A549 (cell line): ENCODE measurements at regions not wholly inside any gene's neighbourhood (a gene's known extent, or its start where the extent isn't known, plus 50 kb on each side); places are given as distances from the start of the nearest gene placed in this dataset.

Source experiments
- ATAC-seq, 2 experiments: fragments of 200-7000 bp in 1 of 2; fragments of >200 bp in 1 of 2; cut with Nextera tagmentation in 1 of 2; cut with Tn5 transposase in 1 of 2; 3 replicates each; pipeline versions ENCODE4 v1.8.0 to v1.9.1; 2018 to 2020; ENCODE audit warnings: mild to moderate bottlenecking in 1 of 2, moderate library complexity in 1 of 2
- CTCF ChIA-PET: fragments of 300-600 bp; sonication (Branson Sonifier 250); formaldehyde crosslinking; extraction: SDS; loops from one replicate; lab custom pipeline; 2021; ENCODE audit warnings: antibody characterized with exemption, inconsistent platforms; lab: Yijun Ruan, JAX
- POLR2A ChIA-PET: fragments of 350-600 bp; formaldehyde crosslinking; extraction: SDS; loops from one replicate; lab custom pipeline; 2021; ENCODE audit warnings: antibody characterized with exemption, inconsistent platforms; lab: Yijun Ruan, JAX
- DNase-seq, 2 experiments: peaks; one replicate each; pipeline versions ENCODE4 v3.0.0 to v3.0.0-alpha.2; 2011 to 2016; ENCODE audit warnings: low read depth in 1 of 2, low spot score in 1 of 2
- FAIRE-seq: peaks from 2 replicates; lab custom pipeline; 2011; peaks lifted over from hg19 to GRCh38; lab: Jason Lieb, UNC
- H3K27ac ChIP-seq, 2 experiments: fragments of >200 bp; sonication (Bioruptor Twin); formaldehyde crosslinking; 3 replicates each; pipeline ENCODE4 v1.5.1; 2016 to 2017
- H3K4me1 ChIP-seq: fragments of >200 bp; sonication (Bioruptor Twin); formaldehyde crosslinking; 3 replicates; pipeline ENCODE4 v1.6.1; 2016
- H3K4me2 ChIP-seq: fragments of >200 bp; sonication (Bioruptor Twin); formaldehyde crosslinking; 3 replicates; pipeline ENCODE4 v1.6.1; 2016
- H3K4me3 ChIP-seq: fragments of >200 bp; sonication (Bioruptor Twin); formaldehyde crosslinking; 3 replicates; pipeline ENCODE4 v1.5.1; 2016
- H3K9me3 ChIP-seq: fragments of >200 bp; sonication (Bioruptor Twin); formaldehyde crosslinking; 3 replicates; pipeline ENCODE4 v1.6.1; 2016
- BCL3 ChIP-seq: fragments of >200 bp; sonication (Bioruptor Twin); formaldehyde crosslinking; IDR thresholded peaks from 3 replicates; pipeline ENCODE4 v1.6.1; 2016
- BHLHE40 ChIP-seq: IDR thresholded peaks from 2 replicates; pipeline ENCODE4 v1.6.1; 2012; ENCODE audit warnings: low read depth, low read length, inconsistent platforms
- CBX2 ChIP-seq: fragments of 200-600 bp; sonication (generic); IDR thresholded peaks from 2 replicates; pipeline ENCODE4 v1.6.1; 2016; ENCODE audit warnings: low read depth, mild to moderate bottlenecking, borderline replicate concordance
- CBX8 ChIP-seq: fragments of 200-600 bp; sonication (generic); IDR thresholded peaks from 2 replicates; pipeline ENCODE4 v1.6.1; 2016
- EHF ChIP-seq: fragments of 250-450 bp; sonication (Bioruptor Pico); IDR thresholded peaks from 2 replicates; pipeline ENCODE4 v1.5.0; 2020; ENCODE audit warnings: mild to moderate bottlenecking
- EHMT2 ChIP-seq: fragments of 200-600 bp; sonication (generic); IDR thresholded peaks from 2 replicates; pipeline ENCODE4 v1.6.1; 2016; ENCODE audit warnings: antibody characterized with exemption, low read depth, mild to moderate bottlenecking, moderate library complexity
- ELK1 ChIP-seq: fragments of 150-350 bp; IDR thresholded peaks from 2 replicates; pipeline ENCODE4 v1.6.1; 2014; ENCODE audit warnings: low read depth, mild to moderate bottlenecking, low read length
- EP300 ChIP-seq, 2 experiments: fragments of >200 bp; sonication (Bioruptor Twin); formaldehyde crosslinking; IDR thresholded peaks; 2 replicates in 1 of 2; 3 replicates in 1 of 2; pipeline ENCODE4 v1.6.1; 2016 to 2017
- FOSB ChIP-seq: fragments of 250-450 bp; sonication (Bioruptor Pico); IDR thresholded peaks from 2 replicates; pipeline ENCODE4 v1.5.0; 2020; ENCODE audit warnings: mild to moderate bottlenecking, moderate library complexity
- FOSL2 ChIP-seq, 2 experiments: fragments of 450-650 bp in 1 of 2; fragments of >200 bp in 1 of 2; sonication (Bioruptor Twin) in 1 of 2; formaldehyde crosslinking; IDR thresholded peaks; 2 replicates each; pipeline versions ENCODE4 v1.5.0 to v1.6.1; 2016 to 2020; ENCODE audit warnings: mild to moderate bottlenecking in 1 of 2, moderate library complexity in 1 of 2
- FOXS1 ChIP-seq: fragments of 250-450 bp; sonication (Bioruptor Pico); IDR thresholded peaks from 2 replicates; pipeline ENCODE4 v1.5.0; 2020; ENCODE audit warnings: mild to moderate bottlenecking, moderate library complexity
- GATA3 ChIP-seq: IDR thresholded peaks from 2 replicates; pipeline ENCODE4 v1.6.1; 2012; ENCODE audit warnings: borderline replicate concordance
- HDAC2 ChIP-seq: fragments of 200-600 bp; sonication (generic); IDR thresholded peaks from 2 replicates; pipeline ENCODE4 v1.6.1; 2016
- HOXA7 ChIP-seq: fragments of 250-450 bp; sonication (Bioruptor Pico); IDR thresholded peaks from 2 replicates; pipeline ENCODE4 v1.5.0; 2020; ENCODE audit warnings: mild to moderate bottlenecking, moderate library complexity
- HOXB5 ChIP-seq: fragments of 250-450 bp; sonication (Bioruptor Pico); IDR thresholded peaks from 2 replicates; pipeline ENCODE4 v1.5.0; 2020; ENCODE audit warnings: mild to moderate bottlenecking, moderate library complexity
- KDM1A ChIP-seq: fragments of 200-600 bp; sonication (generic); IDR thresholded peaks from 2 replicates; pipeline ENCODE4 v1.6.1; 2016; ENCODE audit warnings: low read depth, mild to moderate bottlenecking
- MAX ChIP-seq: IDR thresholded peaks from 2 replicates; pipeline ENCODE4 v1.6.1; 2012
- MYC ChIP-seq: IDR thresholded peaks from 2 replicates; pipeline ENCODE4 v1.6.1; 2012; ENCODE audit warnings: mild to moderate bottlenecking, inconsistent platforms, low read length, improper control_type of control experiment, borderline replicate concordance
- NFE2L2 ChIP-seq: fragments of 150-350 bp; conservative IDR thresholded peaks from 2 replicates; pipeline ENCODE4 v1.6.1; 2014; ENCODE audit warnings: low read length
- NPAS2 ChIP-seq: fragments of 250-450 bp; sonication (Bioruptor Pico); IDR thresholded peaks from 2 replicates; pipeline ENCODE4 v1.8.0; 2022; ENCODE audit warnings: mild to moderate bottlenecking, moderate library complexity, borderline replicate concordance
- NR3C1 ChIP-seq: fragments of >200 bp; sonication (Bioruptor Twin); formaldehyde crosslinking; IDR thresholded peaks from 3 replicates; pipeline ENCODE4 v1.6.1; 2017
- POLR2A ChIP-seq: IDR thresholded peaks from 2 replicates; pipeline ENCODE4 v1.6.1; 2012; ENCODE audit warnings: mild to moderate bottlenecking, low read length
- POLR2AphosphoS2 ChIP-seq: conservative IDR thresholded peaks from 2 replicates; pipeline ENCODE4 v1.6.1; 2012; ENCODE audit warnings: low read length, improper control_type of control experiment, inconsistent platforms
- RARB ChIP-seq: fragments of 250-450 bp; sonication (Bioruptor Pico); IDR thresholded peaks from 2 replicates; pipeline ENCODE4 v1.8.0; 2021; ENCODE audit warnings: mild to moderate bottlenecking, moderate library complexity
- RNF2 ChIP-seq: fragments of 200-600 bp; sonication (generic); IDR thresholded peaks from 2 replicates; pipeline ENCODE4 v1.6.1; 2016; ENCODE audit warnings: low read depth, mild to moderate bottlenecking, antibody characterized with exemption, moderate library complexity, borderline replicate concordance
- SMC3 ChIP-seq: fragments of >200 bp; sonication (Bioruptor Twin); formaldehyde crosslinking; IDR thresholded peaks from 3 replicates; pipeline ENCODE4 v1.6.1; 2018; ENCODE audit warnings: inconsistent platforms
- SREBF2 ChIP-seq: fragments of 450-650 bp; IDR thresholded peaks from 2 replicates; pipeline ENCODE4 v1.6.1; 2014; ENCODE audit warnings: mild to moderate bottlenecking, moderate library complexity
- TP53 ChIP-seq: fragments of 250-450 bp; sonication (Bioruptor Pico); IDR thresholded peaks from 2 replicates; pipeline ENCODE4 v1.5.0; 2021; ENCODE audit warnings: mild to moderate bottlenecking, moderate library complexity
- ZFP36 ChIP-seq: fragments of 450-650 bp; IDR thresholded peaks from 2 replicates; pipeline ENCODE4 v1.6.1; 2014; ENCODE audit warnings: borderline replicate concordance; ENCODE audit not compliant: partially characterized antibody
- WGBS: methylation state at CpG from one replicate; pipeline ENCODE4 v1.1.6; 2017; ENCODE audit errors: missing lambda C conversion rate; 5-methylcytosine and 5-hydroxymethylcytosine counted together
- TF ChIP-seq, protein P1 (sequence below): fragments of >200 bp; sonication (Bioruptor Twin); formaldehyde crosslinking; IDR thresholded peaks from 2 replicates; pipeline ENCODE4 v1.6.1; 2016

DNA sequence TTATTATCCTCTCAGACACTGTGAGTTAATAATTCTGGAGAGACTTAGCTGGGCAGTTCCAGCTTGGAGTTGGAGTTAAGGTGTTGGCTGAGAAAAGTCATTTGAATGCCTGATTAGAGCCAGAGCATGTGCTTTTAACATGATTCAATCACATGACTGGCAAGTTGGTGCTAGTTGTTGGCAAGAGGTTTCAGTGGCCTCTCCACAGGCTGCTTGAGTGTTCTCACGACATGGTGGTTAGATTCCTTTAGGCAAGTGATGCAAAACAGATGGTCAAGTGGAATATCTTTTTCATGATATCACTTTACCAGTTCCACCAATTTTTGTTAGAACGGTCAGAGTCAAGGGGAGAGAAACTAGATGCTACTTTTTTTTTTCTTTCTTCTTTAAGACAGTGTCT is 262.7 kb upstream of the FN1 start:
- CTCF ChIA-PET: no interaction called here
- DNase-seq: no peak
- WGBS: 78% methylated on average over 2 of the region's 2 CpGs

GRCh38 chr2:215697496-215697895 is 261.6 kb upstream of the FN1 start:
- ATAC-seq (no peak), DNase-seq (no peak), FAIRE-seq (no peak)
- CTCF ChIA-PET: interaction anchor here (0.6 kb wide), 1 partner anchor 1080 kb away, joined by 3 read pairs; no protein-coding TSS in a partner anchor
- Histone ChIP-seq H3K4me3 (no peak overlapping the region), H3K9me3 (peaks cover 17% of the 10 kb centered on the region), H3K4me2 (no peak overlapping the region), H3K4me1 (peaks cover 44% of the 10 kb centered on the region), H3K27ac (no peak overlapping the region)
- 58% methylated on average over 6 of the region's 6 CpGs for WGBS
- POLR2A ChIA-PET: no interaction called here
- TF ChIP-seq RNF2: no peak
- TF ChIP-seq POLR2A: no peak
- TF ChIP-seq MYC: no peak
- TF ChIP-seq NPAS2 (CRISPR knock-in tag): no peak
- no peak for TF ChIP-seq NFE2L2
- no peak for TF ChIP-seq SREBF2
- no peak for TF ChIP-seq GATA3
- TF ChIP-seq, protein P1, sequence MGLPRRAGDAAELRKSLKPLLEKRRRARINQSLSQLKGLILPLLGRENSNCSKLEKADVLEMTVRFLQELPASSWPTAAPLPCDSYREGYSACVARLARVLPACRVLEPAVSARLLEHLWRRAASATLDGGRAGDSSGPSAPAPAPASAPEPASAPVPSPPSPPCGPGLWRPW: no peak
- no peak for TF ChIP-seq NR3C1
- TF ChIP-seq FOSL2 (IDR thresholded peaks at IDR 0.05): no peak
- no peak for TF ChIP-seq FOSL2 (CRISPR knock-in tag; IDR thresholded peaks at IDR 0.05)

More for the DNA sequence above, 262.7 kb upstream of the FN1 start:
- Histone ChIP-seq H3K4me2 (no peak overlapping the region), H3K9me3 (peaks cover 17% of the 10 kb centered on the region), H3K4me1 (peaks cover 34% of the 10 kb centered on the region), H3K4me3 (no peak overlapping the region), H3K27ac (peak overlapping the region in 1 of 2 experiments; percentile 56; a peak in 2 of 6 replicates)
- no peak for ATAC-seq
- TF ChIP-seq ZFP36: no peak
- POLR2A ChIA-PET: no interaction called here
- FAIRE-seq: no peak

GRCh38 chr2:215697003-215697402 is 261.1 kb upstream of the FN1 start:
- Histone ChIP-seq H3K4me2 (no peak overlapping the region), H3K4me1 (peaks cover 42% of the 10 kb centered on the region), H3K9me3 (peaks cover 17% of the 10 kb centered on the region), H3K27ac (peak overlapping the region in 1 of 2 experiments; percentile 30; a peak in 2 of 6 replicates), H3K4me3 (no peak overlapping the region)
- ChIA-PET POLR2A (no interaction called here), CTCF (interaction anchor here (0.6 kb wide), 1 partner anchor 1080 kb away, joined by 3 read pairs; no protein-coding TSS in a partner anchor)
- no peak for DNase-seq
- TF ChIP-seq POLR2AphosphoS2: no peak
- no peak for TF ChIP-seq HDAC2
- TF ChIP-seq FOSB (CRISPR knock-in tag): no peak
- no peak for TF ChIP-seq MAX
- TF ChIP-seq EP300 (IDR thresholded peaks at IDR 0.05): no peak
- TF ChIP-seq BHLHE40: no peak
- no peak for TF ChIP-seq FOXS1
- TF ChIP-seq HOXA7: no peak
- WGBS: 88% methylated on average over 2 of the region's 2 CpGs
- ATAC-seq: no peak
- no peak for FAIRE-seq

DNA sequence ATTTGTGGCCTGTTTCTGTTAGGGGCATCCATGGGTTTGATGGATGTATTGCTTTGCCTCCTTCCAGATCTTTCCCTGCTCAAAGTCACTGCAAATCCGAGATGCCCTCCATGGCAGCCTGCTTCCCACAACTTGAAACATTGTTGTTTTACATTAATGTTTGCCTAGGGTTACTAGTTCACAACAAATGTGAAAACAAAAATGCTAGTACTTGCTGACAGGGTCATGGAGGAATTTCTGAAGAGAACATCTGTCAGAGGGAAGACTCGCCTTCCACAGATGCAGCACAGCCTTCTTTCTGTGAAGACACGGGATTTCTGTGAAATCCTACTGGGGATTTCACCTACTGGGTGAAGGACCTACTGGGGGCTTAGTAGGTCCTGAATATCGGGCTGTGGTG is 260.0 kb upstream of the FN1 start:
- TF ChIP-seq RARB (CRISPR knock-in tag) (no peak), EHMT2 (no peak), KDM1A (no peak), CBX8 (no peak), POLR2AphosphoS2 (no peak), EHF (CRISPR knock-in tag) (no peak), TP53 (no peak), HOXB5 (no peak), CBX2 (no peak), GATA3 (no peak), BCL3 (no peak), SMC3 (no peak), ELK1 (no peak)
- ChIA-PET POLR2A (no interaction called here), CTCF (interaction anchor here (0.7 kb wide), 1 partner anchor 8 kb away, joined by 3 read pairs; no protein-coding TSS in a partner anchor)
- peaks cover 37% of the 10 kb centered on the region for H3K4me1 ChIP-seq
- DNase-seq: no peak
- no peak for FAIRE-seq
- 79% methylated on average over 4 of the region's 4 CpGs for WGBS
- no peak for ATAC-seq
- H3K27ac ChIP-seq: peak overlapping the region in 1 of 2 experiments; percentile 51; a peak in 1 of 6 replicates
- H3K4me3 ChIP-seq: no peak overlapping the region
- no peak overlapping the region for H3K4me2 ChIP-seq
- peaks cover 17% of the 10 kb centered on the region for H3K9me3 ChIP-seq
